HAP-1 (cell line): ENCODE measurements at regions not wholly inside any gene's neighbourhood (a gene's known extent, or its start where the extent isn't known, plus 50 kb on each side); places are given as distances from the start of the nearest gene placed in this dataset.
A peak's percentile ranks its signal among the peaks of the same experiment; 100 is the strongest.

Experiments used
- DNase-seq, 2 experiments: peaks; one replicate each; pipeline ENCODE4 v3.0.0-alpha.2; 2016 to 2020; ENCODE audit warnings: low spot score in 2 of 2
- H3K27me3 ChIP-seq: fragments of 250-450 bp; sonication (Bioruptor Pico); 2 replicates; pipeline ENCODE4 v1.5.1; 2020; ENCODE audit warnings: low read depth, mild to moderate bottlenecking, moderate library complexity
- H3K36me3 ChIP-seq: fragments of 250-450 bp; sonication (Bioruptor Pico); replicated peaks from 2 replicates; pipeline ENCODE4 v1.5.1; 2020; ENCODE audit warnings: mild to moderate bottlenecking
- H3K4me1 ChIP-seq: fragments of 250-450 bp; sonication (Bioruptor Pico); 2 replicates; pipeline ENCODE4 v1.5.1; 2020; ENCODE audit warnings: mild to moderate bottlenecking
- H3K4me3 ChIP-seq: fragments of 250-450 bp; sonication (Bioruptor Pico); 2 replicates; pipeline ENCODE4 v1.5.1; 2020; ENCODE audit warnings: mild to moderate bottlenecking, moderate library complexity
- H3K9me3 ChIP-seq: fragments of 250-450 bp; sonication (Bioruptor Pico); 2 replicates; pipeline ENCODE4 v1.5.1; 2020; ENCODE audit warnings: mild to moderate bottlenecking, moderate library complexity
- in situ Hi-C: fragments of 300-500 bp; cut with MboI; formaldehyde crosslinking; loops from 3 replicates; pipeline ENCODE4 v1.14.3; 2020; ENCODE audit warnings: low sequenced_read_pairs, inconsistent platforms, mixed read lengths

- H3K9me3 ChIP-seq = no peaks in the 10 kb centered on the region
- no peaks in the 10 kb centered on the region for H3K27me3 ChIP-seq
- DNase-seq = no peak
- in situ Hi-C loops = no loop called here
- H3K4me1 ChIP-seq = no peaks in the 10 kb centered on the region
- H3K36me3 ChIP-seq = no peaks in the 10 kb centered on the region
- H3K4me3 ChIP-seq = no peak overlapping the region
Measured at GRCh38 chr12:5194306-5194705, 150.6 kb downstream of the KCNA5 start.

DNA sequence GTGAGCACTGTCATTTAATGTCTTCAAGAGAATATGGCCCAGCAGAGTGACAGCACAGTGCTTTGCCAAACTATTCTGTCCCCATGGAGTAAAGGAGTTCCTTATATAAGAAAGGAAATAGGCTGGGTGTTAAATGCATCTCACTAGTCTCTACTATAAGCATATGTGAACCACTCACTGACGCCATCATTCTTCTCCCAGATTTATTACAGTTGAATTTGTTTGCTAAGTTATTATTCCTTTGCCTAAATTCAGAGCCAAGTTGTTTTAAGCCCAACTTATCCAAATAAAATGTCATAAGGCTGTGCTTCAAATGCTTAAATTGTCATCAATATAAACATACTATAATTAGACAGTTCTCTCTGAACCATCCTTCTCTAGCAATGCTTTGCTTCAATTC lies 151.6 kb downstream of the KCNA5 start:
- Histone ChIP-seq H3K27me3 (no peaks in the 10 kb centered on the region), H3K4me3 (no peak overlapping the region), H3K4me1 (no peaks in the 10 kb centered on the region), H3K9me3 (no peaks in the 10 kb centered on the region), H3K36me3 (no peaks in the 10 kb centered on the region)
- no peak for DNase-seq
- in situ Hi-C loops = no loop called here

- no peaks in the 10 kb centered on the region for H3K4me1 ChIP-seq
- DNase-seq = no peak
- H3K27me3 ChIP-seq = no peaks in the 10 kb centered on the region
- H3K4me3 ChIP-seq = no peak overlapping the region
- H3K36me3 ChIP-seq = no peaks in the 10 kb centered on the region
- in situ Hi-C loops = no loop called here
- no peaks in the 10 kb centered on the region for H3K9me3 ChIP-seq
Measured at GRCh38 chr12:5195691-5196090, 152.0 kb downstream of the KCNA5 start.

DNA sequence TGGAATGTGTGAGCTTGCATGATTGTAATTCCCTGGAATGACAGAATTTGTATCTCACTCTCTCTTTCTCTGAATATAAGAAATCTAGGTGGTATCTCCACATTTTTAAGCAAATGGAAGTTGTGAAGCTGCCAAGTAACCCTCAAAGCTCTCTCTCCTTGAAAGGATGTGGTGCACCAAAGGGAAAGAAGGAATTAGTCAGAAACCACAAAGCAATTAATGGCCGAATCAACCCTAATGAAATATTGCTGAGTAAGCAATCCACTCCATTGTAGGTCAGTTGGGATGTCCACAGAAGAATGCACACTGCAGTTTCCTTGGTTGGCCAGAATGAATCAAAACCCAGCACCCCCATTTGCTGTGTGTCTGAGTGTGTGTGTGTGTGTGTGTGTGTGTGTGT lies 153.5 kb downstream of the KCNA5 start:
- in situ Hi-C loops = no loop called here
- no peaks in the 10 kb centered on the region for H3K27me3 ChIP-seq
- no peak overlapping the region for H3K4me3 ChIP-seq
- H3K36me3 ChIP-seq = no peaks in the 10 kb centered on the region
- no peaks in the 10 kb centered on the region for H3K9me3 ChIP-seq
- no peaks in the 10 kb centered on the region for H3K4me1 ChIP-seq
- no peak for DNase-seq

DNA sequence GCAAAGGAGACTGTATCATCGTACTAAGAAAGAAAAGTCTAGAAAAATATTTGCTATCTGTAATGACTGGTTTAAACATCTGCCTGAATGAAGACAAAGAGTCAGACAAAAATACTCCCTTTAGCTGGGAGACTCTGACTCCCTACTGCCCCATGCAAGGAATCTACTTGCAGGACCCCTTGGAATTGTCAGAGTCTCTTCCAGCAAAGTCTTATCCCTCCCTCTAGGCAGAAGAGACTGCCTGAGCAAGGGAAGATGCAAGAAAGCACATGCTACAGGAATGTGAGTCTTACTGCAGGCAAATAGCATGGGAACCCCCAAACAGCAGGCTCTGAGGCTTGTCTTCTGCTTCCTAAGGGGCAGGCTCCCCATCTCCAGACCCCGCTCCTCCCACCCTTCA lies 154.0 kb downstream of the KCNA5 start:
- in situ Hi-C loops = no loop called here
- Histone ChIP-seq H3K27me3 (no peaks in the 10 kb centered on the region), H3K9me3 (no peaks in the 10 kb centered on the region), H3K4me3 (no peak overlapping the region), H3K4me1 (no peaks in the 10 kb centered on the region), H3K36me3 (no peaks in the 10 kb centered on the region)
- DNase-seq = no peak

DNA sequence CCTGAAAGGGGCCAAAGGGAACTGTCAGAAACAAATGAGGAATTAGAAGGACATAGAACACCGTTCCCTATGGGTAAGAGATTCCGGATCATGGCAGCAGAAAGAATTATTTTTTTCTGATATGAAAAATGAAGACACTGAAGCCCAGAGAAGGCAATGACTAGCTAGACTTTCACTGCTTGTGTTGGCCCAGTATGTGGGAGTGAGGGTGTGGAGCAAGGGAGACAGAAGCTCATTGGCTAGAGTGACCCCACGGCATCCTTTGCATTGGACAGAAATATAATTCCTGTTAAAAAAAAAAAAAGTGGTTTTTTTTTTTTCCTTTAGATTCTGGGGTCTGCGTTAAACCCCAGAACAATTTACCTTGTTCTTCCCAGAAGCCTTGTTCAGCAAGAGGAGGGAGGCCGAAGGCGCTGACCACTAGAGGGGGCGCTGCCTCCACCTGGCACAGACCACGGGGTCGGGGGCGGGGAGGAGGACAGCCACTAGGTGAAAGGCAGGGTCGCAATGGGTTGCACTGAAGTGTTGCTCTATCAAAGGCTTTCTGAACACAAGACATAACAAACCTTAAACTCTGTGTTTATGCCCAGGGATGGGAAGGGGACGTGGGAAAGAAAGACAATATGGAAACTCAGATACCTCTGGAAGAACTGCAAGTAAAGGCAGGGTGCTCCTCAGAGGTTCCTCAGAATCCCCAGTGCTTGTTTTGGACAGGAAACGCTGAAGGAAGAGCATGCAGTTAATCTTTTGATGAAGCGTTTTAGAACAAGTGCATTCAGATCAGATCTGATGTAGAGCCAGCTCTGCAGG lies 156.8 kb downstream of the KCNA5 start:
- peak in 1 of 2 experiments; percentile 69 for DNase-seq

GRCh38 chr12:5201554-5202218 lies 158.0 kb downstream of the KCNA5 start:
- H3K4me3 ChIP-seq = no peak overlapping the region
- in situ Hi-C loops = no loop called here

More for the DNA sequence above, 156.8 kb downstream of the KCNA5 start:
- in situ Hi-C loops = no loop called here
- H3K27me3 ChIP-seq = no peaks in the 10 kb centered on the region
- no peaks in the 10 kb centered on the region for H3K9me3 ChIP-seq
- no peaks in the 10 kb centered on the region for H3K4me1 ChIP-seq
- no peak overlapping the region for H3K4me3 ChIP-seq
- no peaks in the 10 kb centered on the region for H3K36me3 ChIP-seq

GRCh38 chr12:5203274-5203673 lies 159.6 kb downstream of the KCNA5 start:
- H3K4me1 ChIP-seq = no peaks in the 10 kb centered on the region
- H3K4me3 ChIP-seq = no peak overlapping the region
- H3K36me3 ChIP-seq = no peaks in the 10 kb centered on the region
- no peaks in the 10 kb centered on the region for H3K9me3 ChIP-seq
- no peaks in the 10 kb centered on the region for H3K27me3 ChIP-seq
- in situ Hi-C loops = no loop called here
- DNase-seq = no peak

More at GRCh38 chr12:5201554-5202218, 158.0 kb downstream of the KCNA5 start:
- no peak for DNase-seq
- Histone ChIP-seq H3K36me3 (no peaks in the 10 kb centered on the region), H3K4me1 (no peaks in the 10 kb centered on the region), H3K27me3 (no peaks in the 10 kb centered on the region), H3K9me3 (no peaks in the 10 kb centered on the region)

DNA sequence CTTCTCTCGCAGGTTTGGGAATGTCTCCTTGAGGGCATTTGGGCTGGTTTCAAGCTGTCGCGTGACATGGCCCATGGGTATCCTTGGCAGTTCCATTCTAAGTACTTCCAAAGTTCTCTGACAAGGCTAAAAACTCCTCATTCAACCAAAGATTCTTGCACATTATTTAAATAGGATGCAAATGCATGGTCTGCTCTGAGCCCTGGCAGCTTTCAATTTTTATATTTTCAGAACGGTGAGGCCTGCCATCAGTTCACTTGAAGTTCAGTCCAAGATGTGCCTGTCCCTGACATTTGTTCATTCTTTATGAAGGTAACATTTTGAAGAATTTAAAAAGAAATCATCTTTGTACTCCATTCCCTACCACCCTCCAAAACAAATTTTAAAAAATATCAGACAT lies 160.0 kb downstream of the KCNA5 start:
- H3K4me3 ChIP-seq = no peak overlapping the region
- no peaks in the 10 kb centered on the region for H3K36me3 ChIP-seq
- DNase-seq = no peak
- in situ Hi-C loops = no loop called here
- no peaks in the 10 kb centered on the region for H3K9me3 ChIP-seq
- H3K27me3 ChIP-seq = no peaks in the 10 kb centered on the region
- no peaks in the 10 kb centered on the region for H3K4me1 ChIP-seq

DNA sequence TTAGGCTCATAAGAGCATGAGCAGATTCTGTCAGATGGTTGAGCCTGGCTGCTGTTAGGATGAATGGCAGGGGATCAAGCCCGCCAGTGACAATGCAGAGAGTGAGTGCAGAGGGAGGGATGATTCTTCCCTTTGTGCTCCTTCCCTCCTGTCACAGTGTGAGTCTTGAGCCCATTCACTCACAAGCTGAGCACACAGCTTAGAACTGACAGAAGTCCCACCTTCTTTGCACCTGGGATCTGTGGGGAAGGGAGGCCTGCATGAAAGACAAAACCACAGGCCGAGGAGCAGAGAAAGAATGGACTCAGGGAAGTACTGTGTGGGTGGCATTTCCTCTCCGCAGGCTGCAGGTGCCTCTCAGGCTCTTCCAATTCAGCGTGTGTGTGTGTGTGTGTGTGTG lies 160.6 kb downstream of the KCNA5 start:
- DNase-seq = no peak

DNA sequence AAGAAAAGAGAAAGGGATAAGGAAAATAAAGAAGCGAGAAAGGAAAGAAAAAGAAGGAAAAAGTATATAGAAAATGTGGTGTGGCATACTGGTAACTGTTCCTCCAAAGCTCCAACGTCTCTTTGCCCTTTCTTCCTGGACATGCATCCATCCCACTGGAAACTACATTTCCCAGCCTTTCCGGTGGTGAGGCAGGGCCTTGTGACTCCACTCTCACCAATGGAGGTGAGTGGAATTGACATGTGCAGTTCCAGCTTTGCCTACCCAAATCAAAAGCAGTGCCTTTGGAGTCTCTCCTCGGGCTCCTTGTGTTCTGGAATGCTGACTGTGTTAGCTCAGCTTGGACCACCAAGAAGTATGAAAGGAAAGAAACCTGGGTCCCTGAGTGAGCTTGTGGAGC lies 161.2 kb downstream of the KCNA5 start:
- Histone ChIP-seq H3K4me1 (no peaks in the 10 kb centered on the region), H3K9me3 (no peaks in the 10 kb centered on the region), H3K27me3 (no peaks in the 10 kb centered on the region), H3K36me3 (no peaks in the 10 kb centered on the region), H3K4me3 (no peak overlapping the region)
- no peak for DNase-seq
- in situ Hi-C loops = no loop called here

More for the DNA sequence above, 160.6 kb downstream of the KCNA5 start:
- H3K27me3 ChIP-seq = no peaks in the 10 kb centered on the region
- H3K4me1 ChIP-seq = no peaks in the 10 kb centered on the region
- H3K9me3 ChIP-seq = no peaks in the 10 kb centered on the region
- no peak overlapping the region for H3K4me3 ChIP-seq
- no peaks in the 10 kb centered on the region for H3K36me3 ChIP-seq
- in situ Hi-C loops = no loop called here

- Histone ChIP-seq H3K4me1 (no peaks in the 10 kb centered on the region), H3K9me3 (no peaks in the 10 kb centered on the region), H3K36me3 (no peaks in the 10 kb centered on the region), H3K4me3 (no peak overlapping the region), H3K27me3 (no peaks in the 10 kb centered on the region)
- in situ Hi-C loops = no loop called here
- no peak for DNase-seq
Measured at GRCh38 chr12:5206401-5207175, 162.9 kb downstream of the KCNA5 start.

- no peaks in the 10 kb centered on the region for H3K9me3 ChIP-seq
- no peak for DNase-seq
- in situ Hi-C loops = no loop called here
- H3K36me3 ChIP-seq = no peaks in the 10 kb centered on the region
- no peaks in the 10 kb centered on the region for H3K4me1 ChIP-seq
- no peaks in the 10 kb centered on the region for H3K27me3 ChIP-seq
- no peak overlapping the region for H3K4me3 ChIP-seq
Measured at GRCh38 chr12:5210179-5210922, 166.7 kb downstream of the KCNA5 start.
